ENCODE measurements at regions not wholly inside any gene's neighbourhood (a gene's known extent, or its start where the extent isn't known, plus 50 kb on each side); places are given as distances from the start of the nearest gene placed in this dataset.

- TF ChIP-seq ARID4A (CRISPR knock-in tag; IDR thresholded peaks at IDR 0.05; ENCODE audit: borderline replicate concordance): no peak
- TF ChIP-seq AGO2 (optimal IDR thresholded peaks at IDR 0.05; ENCODE audit: low read depth, low read length): no peak
- TF ChIP-seq ZXDC (CRISPR knock-in tag; IDR thresholded peaks at IDR 0.05): no peak
- TF ChIP-seq ZBED4 (CRISPR knock-in tag; IDR thresholded peaks at IDR 0.05; ENCODE audit: borderline replicate concordance): no peak
- TF ChIP-seq ZFP36L1 (CRISPR knock-in tag; IDR thresholded peaks at IDR 0.05): no peak
- no peak for TF ChIP-seq NR2F1 (CRISPR knock-in tag; IDR thresholded peaks at IDR 0.05)
- no peak for TF ChIP-seq GFI1 (CRISPR knock-in tag; IDR thresholded peaks at IDR 0.05; ENCODE audit: borderline replicate concordance)
- TF ChIP-seq HOXA7 (CRISPR knock-in tag; IDR thresholded peaks at IDR 0.05): no peak
- no peak for TF ChIP-seq CCAR2 (optimal IDR thresholded peaks at IDR 0.05; ENCODE audit: low read depth, low read length)
- TF ChIP-seq XBP1 (CRISPR knock-in tag; IDR thresholded peaks at IDR 0.05): no peak
- TF ChIP-seq MXD3 (CRISPR knock-in tag; IDR thresholded peaks at IDR 0.05): no peak
- no peak for TF ChIP-seq RFX3 (CRISPR knock-in tag; IDR thresholded peaks at IDR 0.05)
- TF ChIP-seq ZBTB2 (CRISPR knock-in tag; IDR thresholded peaks at IDR 0.05; ENCODE audit: low read depth): no peak
- no peak for TF ChIP-seq ZMYM4 (CRISPR knock-in tag; IDR thresholded peaks at IDR 0.05)
- TF ChIP-seq ZNF841 (CRISPR knock-in tag; IDR thresholded peaks at IDR 0.05; ENCODE audit: borderline replicate concordance): no peak
- TF ChIP-seq CENPBD1 (CRISPR knock-in tag; IDR thresholded peaks at IDR 0.05; ENCODE audit: borderline replicate concordance, low read depth): no peak
- TF ChIP-seq ZBTB1 (CRISPR knock-in tag; IDR thresholded peaks at IDR 0.05; ENCODE audit: borderline replicate concordance): no peak
Observed at GRCh38 chrX:64571011-64571410, 175.8 kb upstream of the MTMR8 start (continued).
